Esophagus muscularis mucosa (tissue), 4 donors: ENCODE measurements at regions not wholly inside any gene's neighbourhood (a gene's known extent, or its start where the extent isn't known, plus 50 kb on each side); places are given as distances from the start of the nearest gene placed in this dataset.

ENCODE experiments used
- EP300 ChIP-seq: sonication (generic); formaldehyde crosslinking; IDR thresholded peaks from one replicate; pipeline ENCODE4 v1.6.1; 2017; ENCODE audit warnings: antibody characterized with exemption
- POLR2A ChIP-seq: fragments of 450-650 bp; IDR thresholded peaks from one replicate; pipeline ENCODE4 v1.6.1; 2017; ENCODE audit warnings: antibody characterized with exemption, moderate library complexity, mild to moderate bottlenecking, low read depth
- POLR2AphosphoS5 ChIP-seq, 2 donors: sonication (generic); formaldehyde crosslinking; IDR thresholded peaks; one replicate each; pipeline ENCODE4 v1.6.1; 2017; ENCODE audit warnings: antibody characterized with exemption in 2 of 2
- TF ChIP-seq, protein P1 (sequence below), 3 experiments: fragments of 200-600 bp in 2 of 3; fragments of 450-650 bp in 1 of 3; sonication (generic) in 2 of 3; IDR thresholded peaks; one replicate each; pipeline ENCODE4 v1.5.1; 2017 to 2019; ENCODE audit warnings: antibody characterized with exemption in 3 of 3, mild to moderate bottlenecking in 2 of 3, moderate library complexity in 1 of 3

- TF ChIP-seq, protein P1, sequence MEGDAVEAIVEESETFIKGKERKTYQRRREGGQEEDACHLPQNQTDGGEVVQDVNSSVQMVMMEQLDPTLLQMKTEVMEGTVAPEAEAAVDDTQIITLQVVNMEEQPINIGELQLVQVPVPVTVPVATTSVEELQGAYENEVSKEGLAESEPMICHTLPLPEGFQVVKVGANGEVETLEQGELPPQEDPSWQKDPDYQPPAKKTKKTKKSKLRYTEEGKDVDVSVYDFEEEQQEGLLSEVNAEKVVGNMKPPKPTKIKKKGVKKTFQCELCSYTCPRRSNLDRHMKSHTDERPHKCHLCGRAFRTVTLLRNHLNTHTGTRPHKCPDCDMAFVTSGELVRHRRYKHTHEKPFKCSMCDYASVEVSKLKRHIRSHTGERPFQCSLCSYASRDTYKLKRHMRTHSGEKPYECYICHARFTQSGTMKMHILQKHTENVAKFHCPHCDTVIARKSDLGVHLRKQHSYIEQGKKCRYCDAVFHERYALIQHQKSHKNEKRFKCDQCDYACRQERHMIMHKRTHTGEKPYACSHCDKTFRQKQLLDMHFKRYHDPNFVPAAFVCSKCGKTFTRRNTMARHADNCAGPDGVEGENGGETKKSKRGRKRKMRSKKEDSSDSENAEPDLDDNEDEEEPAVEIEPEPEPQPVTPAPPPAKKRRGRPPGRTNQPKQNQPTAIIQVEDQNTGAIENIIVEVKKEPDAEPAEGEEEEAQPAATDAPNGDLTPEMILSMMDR (IDR thresholded peaks at IDR 0.05): no peak
- no peak for TF ChIP-seq POLR2A
- TF ChIP-seq EP300: no peak
- no peak for TF ChIP-seq POLR2AphosphoS5 (IDR thresholded peaks at IDR 0.05)
Observed at GRCh38 chr11:16412525-16413172, 56.3 kb upstream of the SOX6 start.
